Endothelial cell of umbilical vein (primary cell): ENCODE measurements at regions not wholly inside any gene's neighbourhood (a gene's known extent, or its start where the extent isn't known, plus 50 kb on each side); places are given as distances from the start of the nearest gene placed in this dataset.

Experiments
- BruUV-seq: library from RNA; stranded (reverse); fragments of 400-500 nt; replicated peaks from 2 replicates; lab custom pipeline; 2021; lab: Mats Ljungman, UMichigan
- CTCF ChIA-PET: fragments of 300-600, 350-600 bp; sonication (Branson Sonifier 250); formaldehyde crosslinking; loops from one replicate; lab custom pipeline; 2021; ENCODE audit warnings: antibody characterized with exemption, inconsistent platforms; lab: Charles Lee
- POLR2A ChIA-PET: fragments of 300-600, 350-600 bp; sonication (Branson Sonifier 250); formaldehyde crosslinking; loops from one replicate; lab custom pipeline; 2021; ENCODE audit warnings: antibody characterized with exemption, inconsistent platforms; lab: Charles Lee
- DNase-seq: peaks from one replicate; pipeline ENCODE4 v3.0.0-alpha.2; 2011; ENCODE audit warnings: low read depth, low spot score
- FAIRE-seq: peaks from 2 replicates; lab custom pipeline; 2011; peaks lifted over from hg19 to GRCh38; lab: Jason Lieb, UNC
- H2AFZ ChIP-seq: 2 replicates; pipeline ENCODE4 v1.6.0; 2012; ENCODE audit warnings: low read depth, low read length, control low read depth, inconsistent platforms
- H3K27ac ChIP-seq: 2 replicates; pipeline ENCODE4 v1.5.1; 2011; ENCODE audit warnings: low read depth, mild to moderate bottlenecking, control low read depth, low read length, moderate library complexity; ENCODE audit not compliant: insufficient read depth
- H3K27me3 ChIP-seq, 2 experiments: 2 replicates each; pipeline versions ENCODE4 v1.6.0 to v1.6.1; 2011; ENCODE audit warnings: low read length in 2 of 2, mixed read lengths in 1 of 2; ENCODE audit not compliant: control insufficient read depth in 2 of 2, insufficient read depth in 2 of 2
- H3K36me3 ChIP-seq, 2 experiments: 2 replicates in 1 of 2; 3 replicates in 1 of 2; pipeline ENCODE4 v1.5.1; 2011; ENCODE audit warnings: low read length in 2 of 2, mild to moderate bottlenecking in 1 of 2, moderate library complexity in 1 of 2; ENCODE audit not compliant: control insufficient read depth in 2 of 2, insufficient read depth in 2 of 2; ENCODE audit errors: extremely low read depth in 1 of 2
- H3K4me1 ChIP-seq: 3 replicates; pipeline ENCODE4 v1.5.1; 2011; ENCODE audit warnings: mild to moderate bottlenecking, low read length; ENCODE audit not compliant: control insufficient read depth, insufficient read depth; ENCODE audit errors: extremely low read depth
- H3K4me2 ChIP-seq: 2 replicates; pipeline ENCODE4 v1.6.1; 2011; ENCODE audit warnings: low read length, control low read depth, mixed read lengths; ENCODE audit not compliant: insufficient read depth
- H3K4me3 ChIP-seq, 3 experiments: fragments of 200-600 bp in 1 of 3; sonication (generic), shearing (Covaris generic) in 1 of 3; replicated peaks in 1 of 3; 2 replicates each; pipeline ENCODE4 v1.5.1; 2011 to 2016; ENCODE audit warnings: control low read depth in 3 of 3, low read length in 3 of 3, mild to moderate bottlenecking in 2 of 3, inconsistent platforms in 1 of 3, low read depth in 1 of 3, moderate library complexity in 1 of 3; ENCODE audit not compliant: insufficient read depth in 1 of 3
- H3K79me2 ChIP-seq: 2 replicates; pipeline ENCODE4 v1.6.0; 2012; ENCODE audit warnings: low read length, inconsistent platforms; ENCODE audit not compliant: control insufficient read depth, insufficient read depth
- H3K9ac ChIP-seq: replicated peaks from 2 replicates; pipeline ENCODE3; 2011; ENCODE audit warnings: low read length, control low read depth; ENCODE audit not compliant: insufficient read depth; ENCODE audit errors: extremely low read depth
- H3K9me1 ChIP-seq: replicated peaks from 3 replicates; pipeline ENCODE4 v1.6.0; 2011; ENCODE audit warnings: mild to moderate bottlenecking, low read length; ENCODE audit not compliant: control insufficient read depth, insufficient read depth; ENCODE audit errors: extremely low read depth
- H3K9me3 ChIP-seq: replicated peaks from 2 replicates; pipeline ENCODE4 v1.5.1; 2012; ENCODE audit warnings: low read length, inconsistent platforms; ENCODE audit not compliant: control insufficient read depth, insufficient read depth
- H4K20me1 ChIP-seq: replicated peaks from 2 replicates; pipeline ENCODE3; 2011; ENCODE audit warnings: mild to moderate bottlenecking, low read length; ENCODE audit not compliant: control insufficient read depth, insufficient read depth; ENCODE audit errors: extremely low read depth
- CTCF ChIP-seq, 2 donors: IDR thresholded peaks; 1 replicate in 1 of 2; 2 replicates in 1 of 2; pipeline ENCODE4 v1.5.1; 2011; ENCODE audit warnings: low read length in 2 of 2, mild to moderate bottlenecking in 2 of 2, moderate library complexity in 2 of 2, control low read depth in 1 of 2, inconsistent platforms in 1 of 2, low read depth in 1 of 2; ENCODE audit not compliant: insufficient read depth in 1 of 2; ENCODE audit errors: extremely low read depth in 1 of 2
- EZH2 ChIP-seq: IDR thresholded peaks from 2 replicates; pipeline ENCODE4 v1.6.1; 2012; ENCODE audit warnings: borderline replicate concordance, low read depth, mild to moderate bottlenecking, moderate library complexity, low read length, inconsistent platforms; ENCODE audit not compliant: severe bottlenecking
- FOS ChIP-seq: IDR thresholded peaks from 2 replicates; pipeline ENCODE4 v1.6.1; 2011; ENCODE audit warnings: mild to moderate bottlenecking, low read length, moderate library complexity, borderline replicate concordance; ENCODE audit not compliant: insufficient read depth
- GATA2 ChIP-seq: IDR thresholded peaks from 2 replicates; pipeline ENCODE4 v1.7.0; 2011; ENCODE audit warnings: low read depth, mild to moderate bottlenecking, moderate library complexity, mixed read lengths, low read length; ENCODE audit not compliant: insufficient read length, insufficient read depth
- JUN ChIP-seq: IDR thresholded peaks from 2 replicates; pipeline ENCODE4 v1.6.1; 2011; ENCODE audit warnings: borderline replicate concordance, low read depth; ENCODE audit not compliant: insufficient read length, insufficient read depth
- MAX ChIP-seq: IDR thresholded peaks from 2 replicates; pipeline ENCODE4 v1.6.1; 2011; ENCODE audit not compliant: insufficient read depth, insufficient read length
- MYC ChIP-seq: IDR thresholded peaks from one replicate; pipeline ENCODE4 v1.6.1; 2011; ENCODE audit warnings: mild to moderate bottlenecking, low read depth, low read length
- POLR2A ChIP-seq: IDR thresholded peaks from 2 replicates; pipeline ENCODE4 v1.6.1; 2012; ENCODE audit warnings: low read depth, mild to moderate bottlenecking, control low read depth, low read length
- POLR2AphosphoS5 ChIP-seq: IDR thresholded peaks from 2 replicates; pipeline ENCODE4 v1.6.1; 2012; ENCODE audit warnings: low read depth, mild to moderate bottlenecking, control low read depth, low read length, moderate library complexity; ENCODE audit not compliant: insufficient read depth
- dilution Hi-C: fragments of 300-500 bp; cut with MboI; formaldehyde crosslinking; loops from one replicate; pipeline ENCODE4 v1.15.0; 2019; ENCODE audit warnings: low sequenced_read_pairs; ENCODE audit not compliant: extremely low pct_ligation_motif_present
- intact Hi-C: fragments of 100-400 bp; cut with micrococcal nuclease; formaldehyde crosslinking; loops from one replicate; pipeline ENCODE4 v1.10.0; 2022

GRCh38 chr11:116548256-116548655 is 224.5 kb downstream of the BUD13 start:
- intact Hi-C loops (no loop called here), dilution Hi-C loops (no loop called here)
- BruUV-seq = no TSS peak
- no peak overlapping the region for H3K9ac ChIP-seq
- H3K79me2 ChIP-seq = no peaks in the 10 kb centered on the region
- POLR2A ChIA-PET = no interaction called here
- DNase-seq (no peak), FAIRE-seq (no peak)
- no peak overlapping the region for H3K27ac ChIP-seq
- H3K36me3 ChIP-seq = no peaks in the 10 kb centered on the region
- no peak overlapping the region for H2AFZ ChIP-seq
- H3K27me3 ChIP-seq = peaks cover 0 to 5% of the 10 kb centered on the region in 2 experiments
- no peaks in the 10 kb centered on the region for H3K4me1 ChIP-seq
- no peaks in the 10 kb centered on the region for H4K20me1 ChIP-seq
- H3K9me3 ChIP-seq = no peaks in the 10 kb centered on the region
- H3K4me2 ChIP-seq = no peak overlapping the region
- TF ChIP-seq POLR2A (no peak), GATA2 (no peak), EZH2 (no peak), CTCF (IDR thresholded peaks at IDR 0.05; ENCODE audit: extremely low read depth in 1 of 2, insufficient read depth in 1 of 2, low read depth in 1 of 2, low read length in 2 of 2) (no peak), MYC (no peak), JUN (no peak), POLR2AphosphoS5 (no peak)
- H3K4me3 ChIP-seq = no peak overlapping the region
- no peaks in the 10 kb centered on the region for H3K9me1 ChIP-seq
- CTCF ChIA-PET = no interaction called here

- no TSS peak for BruUV-seq
- ChIA-PET CTCF (no interaction called here), POLR2A (no interaction called here)
- intact Hi-C loops (no loop called here), dilution Hi-C loops (no loop called here)
- Histone ChIP-seq H3K4me2 (no peak overlapping the region), H4K20me1 (no peaks in the 10 kb centered on the region), H3K79me2 (no peaks in the 10 kb centered on the region), H2AFZ (no peak overlapping the region), H3K4me1 (no peaks in the 10 kb centered on the region), H3K27ac (no peak overlapping the region), H3K9ac (no peak overlapping the region), H3K4me3 (no peak overlapping the region), H3K36me3 (no peaks in the 10 kb centered on the region), H3K27me3 (peaks cover 0 to 5% of the 10 kb centered on the region in 2 experiments), H3K9me3 (no peaks in the 10 kb centered on the region), H3K9me1 (no peaks in the 10 kb centered on the region)
- no peak for TF ChIP-seq JUN
- no peak for TF ChIP-seq POLR2AphosphoS5
- no peak for TF ChIP-seq POLR2A
- no peak for TF ChIP-seq FOS
- no peak for TF ChIP-seq GATA2
- no peak for TF ChIP-seq CTCF (IDR thresholded peaks at IDR 0.05; ENCODE audit: extremely low read depth in 1 of 2, insufficient read depth in 1 of 2, low read depth in 1 of 2, low read length in 2 of 2)
- no peak for TF ChIP-seq MYC
- TF ChIP-seq MAX = no peak
- no peak for TF ChIP-seq EZH2
- DNase-seq = no peak
- no peak for FAIRE-seq
These were observed 225.2 kb downstream of the BUD13 start for GRCh38 chr11:116547571-116547970.
